AG09319 (cell line): ENCODE measurements at regions not wholly inside any gene's neighbourhood (a gene's known extent, or its start where the extent isn't known, plus 50 kb on each side); places are given as distances from the start of the nearest gene placed in this dataset.

Experiments used
- DNase-seq: peaks from one replicate; pipeline ENCODE4 v3.0.0-alpha.2; 2010; ENCODE audit warnings: low read depth; ENCODE audit errors: extremely low read depth
- TF ChIP-seq, protein P1 (sequence below): IDR thresholded peaks from 2 replicates; pipeline ENCODE4 v1.5.1; 2011; ENCODE audit warnings: low read depth, mild to moderate bottlenecking, inconsistent platforms, low read length, moderate library complexity

DNA sequence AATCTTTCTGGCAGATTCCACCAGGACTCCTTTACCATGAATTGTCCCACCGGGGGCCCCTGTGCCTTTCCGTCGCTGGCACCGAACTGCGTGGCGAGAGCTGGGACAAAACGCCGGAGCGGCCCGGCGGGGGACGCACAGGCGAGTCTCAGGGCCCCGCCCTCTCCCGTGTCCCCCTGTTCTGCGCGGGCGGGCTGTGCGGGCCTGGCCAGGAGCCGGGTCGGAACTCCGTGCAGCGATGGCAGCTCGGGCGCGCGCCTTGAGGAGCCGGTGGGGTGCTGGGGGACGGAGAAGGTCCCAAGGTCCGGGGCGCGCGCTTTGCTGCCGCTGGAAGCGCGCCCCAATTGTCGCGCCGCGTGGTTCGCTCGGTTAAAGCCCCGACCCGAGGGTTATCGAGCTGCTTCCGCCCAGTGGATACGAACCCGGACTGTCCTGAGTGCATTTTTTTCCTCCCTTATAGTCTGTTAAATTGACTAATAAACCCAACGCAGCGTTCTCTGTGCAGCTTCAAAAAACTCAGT lies 125.3 kb downstream of the TMEM174 start:
- DNase-seq = no peak
- TF ChIP-seq, protein P1, sequence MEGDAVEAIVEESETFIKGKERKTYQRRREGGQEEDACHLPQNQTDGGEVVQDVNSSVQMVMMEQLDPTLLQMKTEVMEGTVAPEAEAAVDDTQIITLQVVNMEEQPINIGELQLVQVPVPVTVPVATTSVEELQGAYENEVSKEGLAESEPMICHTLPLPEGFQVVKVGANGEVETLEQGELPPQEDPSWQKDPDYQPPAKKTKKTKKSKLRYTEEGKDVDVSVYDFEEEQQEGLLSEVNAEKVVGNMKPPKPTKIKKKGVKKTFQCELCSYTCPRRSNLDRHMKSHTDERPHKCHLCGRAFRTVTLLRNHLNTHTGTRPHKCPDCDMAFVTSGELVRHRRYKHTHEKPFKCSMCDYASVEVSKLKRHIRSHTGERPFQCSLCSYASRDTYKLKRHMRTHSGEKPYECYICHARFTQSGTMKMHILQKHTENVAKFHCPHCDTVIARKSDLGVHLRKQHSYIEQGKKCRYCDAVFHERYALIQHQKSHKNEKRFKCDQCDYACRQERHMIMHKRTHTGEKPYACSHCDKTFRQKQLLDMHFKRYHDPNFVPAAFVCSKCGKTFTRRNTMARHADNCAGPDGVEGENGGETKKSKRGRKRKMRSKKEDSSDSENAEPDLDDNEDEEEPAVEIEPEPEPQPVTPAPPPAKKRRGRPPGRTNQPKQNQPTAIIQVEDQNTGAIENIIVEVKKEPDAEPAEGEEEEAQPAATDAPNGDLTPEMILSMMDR = no peak

DNA sequence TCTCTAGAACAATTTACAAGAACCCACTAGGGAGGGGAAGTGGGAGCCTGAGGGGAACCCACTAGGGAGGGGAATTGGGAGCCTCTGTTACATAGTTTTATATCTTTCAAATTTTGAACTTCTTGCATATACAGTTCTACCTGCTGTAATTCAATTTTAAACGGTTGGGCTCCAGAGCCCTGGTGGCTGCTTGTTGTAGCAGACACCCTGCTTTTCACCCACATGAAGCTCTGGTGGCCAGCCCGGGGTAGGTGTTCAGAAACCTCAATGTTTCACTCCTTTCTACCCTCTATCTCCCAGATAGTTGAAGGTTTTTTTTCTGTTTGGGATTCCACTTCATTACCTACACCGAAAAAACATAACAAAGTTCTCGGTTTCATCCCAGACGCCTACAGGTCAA lies 124.4 kb downstream of the TMEM174 start:
- no peak for DNase-seq
- TF ChIP-seq, protein P1 = no peak

- TF ChIP-seq, protein P1 = no peak
- DNase-seq = no peak
Measured at GRCh38 chr5:73296772-73297171, 123.8 kb downstream of the TMEM174 start.

GRCh38 chr5:73295921-73296320 lies 122.9 kb downstream of the TMEM174 start:
- no peak for DNase-seq
- TF ChIP-seq, protein P1 = no peak

DNA sequence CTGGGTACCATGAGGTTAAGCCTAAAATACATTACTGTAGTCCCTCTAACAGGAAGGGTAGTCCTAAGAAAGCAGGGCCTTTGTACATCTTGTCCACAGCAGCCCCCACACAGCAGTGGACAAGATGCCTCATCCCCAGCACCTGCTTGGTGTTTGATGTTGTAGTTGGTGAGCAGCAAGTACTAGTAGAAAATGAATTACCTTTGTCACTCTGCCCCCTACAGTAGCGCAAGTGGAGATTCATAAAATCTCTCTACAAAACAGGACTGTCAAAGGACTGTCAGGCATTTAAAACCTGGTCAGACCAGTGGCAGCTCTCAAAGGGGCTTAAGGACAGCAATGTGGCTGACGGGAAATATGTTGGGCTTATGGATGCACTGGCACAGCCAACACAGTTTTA lies 122.5 kb downstream of the TMEM174 start:
- TF ChIP-seq, protein P1 = no peak; the same call in 1 of the 2 replicates
- no peak for DNase-seq

DNA sequence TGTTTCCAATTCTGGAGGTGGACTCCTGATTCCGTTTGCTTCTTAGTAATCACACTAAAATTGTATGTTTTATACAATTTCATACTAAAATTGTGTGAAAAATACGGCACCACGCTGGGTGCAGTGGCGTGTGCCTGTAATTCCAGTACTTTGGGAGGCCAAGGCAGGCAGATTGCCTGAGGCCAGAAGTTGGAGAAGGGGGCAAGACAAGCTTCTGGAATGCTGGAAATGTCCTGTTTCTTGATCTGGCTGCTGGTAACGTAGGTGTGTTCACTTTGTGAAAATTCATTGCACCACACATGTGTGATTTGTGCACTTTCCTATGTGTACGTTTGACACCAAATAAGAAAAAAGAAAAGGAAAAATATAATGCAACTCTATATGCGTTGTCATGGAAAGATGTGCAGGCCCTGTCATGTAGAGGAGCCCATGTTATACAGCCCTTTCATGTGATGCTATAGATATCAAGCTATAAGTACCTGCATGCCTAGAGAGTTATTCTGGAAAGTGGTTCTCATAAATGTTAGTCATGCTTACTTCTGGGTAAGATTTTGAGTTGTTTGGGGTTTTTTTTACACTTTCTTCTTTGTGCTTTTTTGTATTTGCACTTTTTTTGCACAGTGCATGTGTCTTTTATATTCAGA lies 119.9 kb downstream of the TMEM174 start:
- TF ChIP-seq, protein P1 = no peak
- no peak for DNase-seq

GRCh38 chr5:73291873-73292272 lies 118.9 kb downstream of the TMEM174 start:
- TF ChIP-seq, protein P1 = no peak
- no peak for DNase-seq
